ENCODE measurements at regions not wholly inside any gene's neighbourhood (a gene's known extent, or its start where the extent isn't known, plus 50 kb on each side); places are given as distances from the start of the nearest gene placed in this dataset.
A peak's percentile ranks its signal among the peaks of the same experiment; 100 is the strongest.

GRCh38 chr20:58084566-58084965 is 143.9 kb downstream of the ANKRD60 start:
- no peak for TF ChIP-seq POLR2A (IDR thresholded peaks at IDR 0.05; ENCODE audit: low read depth, low read length)
- no peak for FAIRE-seq
- no peak for DNase-seq (ENCODE audit: insufficient read length, low spot score)

GRCh38 chr20:58081846-58082245 is 146.6 kb downstream of the ANKRD60 start:
- FAIRE-seq (peak; percentile 67), DNase-seq (ENCODE audit: insufficient read length, low spot score) (peak; percentile 43)
- TF ChIP-seq POLR2A (IDR thresholded peaks at IDR 0.05; ENCODE audit: low read depth, low read length), result no peak

- DNase-seq (ENCODE audit: insufficient read length, low spot score), result peak; percentile 55
- FAIRE-seq, result no peak
Observed at GRCh38 chr20:58078741-58079522, 149.5 kb downstream of the ANKRD60 start.

GRCh38 chr20:58077282-58077681 is 151.2 kb downstream of the ANKRD60 start:
- no peak for FAIRE-seq
- DNase-seq (ENCODE audit: insufficient read length, low spot score), result no peak
- no peak for TF ChIP-seq POLR2A (IDR thresholded peaks at IDR 0.05; ENCODE audit: low read depth, low read length)

More at GRCh38 chr20:58078741-58079522, 149.5 kb downstream of the ANKRD60 start:
- no peak for TF ChIP-seq POLR2A (IDR thresholded peaks at IDR 0.05; ENCODE audit: low read depth, low read length)

- TF ChIP-seq POLR2A (IDR thresholded peaks at IDR 0.05; ENCODE audit: low read depth, low read length), result no peak
- DNase-seq (ENCODE audit: insufficient read length, low spot score) (no peak), FAIRE-seq (no peak)
Observed at GRCh38 chr20:58076405-58076804, 152.0 kb downstream of the ANKRD60 start.

GRCh38 chr20:58075586-58076345 is 152.7 kb downstream of the ANKRD60 start:
- DNase-seq (ENCODE audit: insufficient read length, low spot score), result no peak
- TF ChIP-seq POLR2A (IDR thresholded peaks at IDR 0.05; ENCODE audit: low read depth, low read length), result no peak
- no peak for FAIRE-seq

GRCh38 chr20:58073945-58074856 is 154.3 kb downstream of the ANKRD60 start:
- no peak for TF ChIP-seq POLR2A (IDR thresholded peaks at IDR 0.05; ENCODE audit: low read depth, low read length)
- FAIRE-seq (no peak), DNase-seq (ENCODE audit: insufficient read length, low spot score) (no peak)

- DNase-seq (ENCODE audit: insufficient read length, low spot score) (no peak), FAIRE-seq (no peak)
- TF ChIP-seq POLR2A (IDR thresholded peaks at IDR 0.05; ENCODE audit: low read depth, low read length), result no peak
Observed at GRCh38 chr20:58072695-58073671, 155.5 kb downstream of the ANKRD60 start.

GRCh38 chr20:58071991-58072390 is 156.5 kb downstream of the ANKRD60 start:
- DNase-seq (ENCODE audit: insufficient read length, low spot score), result no peak
- no peak for TF ChIP-seq POLR2A (IDR thresholded peaks at IDR 0.05; ENCODE audit: low read depth, low read length)
- no peak for FAIRE-seq

- DNase-seq (ENCODE audit: insufficient read length, low spot score), result no peak
- FAIRE-seq, result no peak
- TF ChIP-seq POLR2A (IDR thresholded peaks at IDR 0.05; ENCODE audit: low read depth, low read length), result no peak
Observed at GRCh38 chr20:58071298-58071697, 157.2 kb downstream of the ANKRD60 start.

- no peak for TF ChIP-seq POLR2A (IDR thresholded peaks at IDR 0.05; ENCODE audit: low read depth, low read length)
- no peak for FAIRE-seq
Observed at GRCh38 chr20:58070664-58071196, 157.7 kb downstream of the ANKRD60 start.

GRCh38 chr20:58069796-58070663 is 158.4 kb downstream of the ANKRD60 start:
- DNase-seq (ENCODE audit: insufficient read length, low spot score) (no peak), FAIRE-seq (no peak)
- TF ChIP-seq POLR2A (IDR thresholded peaks at IDR 0.05; ENCODE audit: low read depth, low read length), result no peak

More at GRCh38 chr20:58070664-58071196, 157.7 kb downstream of the ANKRD60 start:
- no peak for DNase-seq (ENCODE audit: insufficient read length, low spot score)

All from H54 (cell line).